NCI-H446 (cell line): ENCODE measurements at regions not wholly inside any gene's neighbourhood (a gene's known extent, or its start where the extent isn't known, plus 50 kb on each side); places are given as distances from the start of the nearest gene placed in this dataset.
"Not testable (repeated sequence)": the region's sequence is repeated elsewhere in the genome, so short reads cannot be mapped to it uniquely, and the experiment has no call there.

ENCODE experiments used
- DNase-seq, 2 experiments: peaks; one replicate each; lab custom pipeline; 2025; lab: John Stamatoyannopoulos, UW

- DNase-seq = no peak
Observed at GRCh38 chr12:131617179-131617578, 93.7 kb upstream of the SFSWAP start.

- DNase-seq = no peak
Observed at GRCh38 chr12:131617596-131618302, 93.1 kb upstream of the SFSWAP start.

GRCh38 chr12:131618303-131618658 is 92.6 kb upstream of the SFSWAP start:
- DNase-seq = no peak

DNA sequence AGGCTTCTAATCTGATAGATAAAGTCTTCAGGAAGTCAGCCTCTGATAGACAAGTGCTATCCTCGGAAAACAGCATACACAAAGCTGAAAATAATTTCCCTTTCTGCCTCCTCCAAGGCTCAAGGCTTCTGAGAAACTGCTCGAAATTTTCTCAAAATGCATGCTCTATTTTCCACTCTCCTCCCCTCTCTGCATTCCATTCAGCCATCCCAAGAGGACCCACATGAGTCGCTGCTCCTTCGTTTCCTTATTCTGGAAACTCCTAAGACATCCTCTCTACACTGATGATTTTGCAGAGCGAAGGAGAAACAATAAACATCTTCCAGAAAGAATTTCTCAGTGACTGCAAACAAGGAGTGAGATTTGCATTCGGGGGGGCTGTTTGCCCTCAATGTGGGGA is 92.2 kb upstream of the SFSWAP start:
- DNase-seq = no peak

DNA sequence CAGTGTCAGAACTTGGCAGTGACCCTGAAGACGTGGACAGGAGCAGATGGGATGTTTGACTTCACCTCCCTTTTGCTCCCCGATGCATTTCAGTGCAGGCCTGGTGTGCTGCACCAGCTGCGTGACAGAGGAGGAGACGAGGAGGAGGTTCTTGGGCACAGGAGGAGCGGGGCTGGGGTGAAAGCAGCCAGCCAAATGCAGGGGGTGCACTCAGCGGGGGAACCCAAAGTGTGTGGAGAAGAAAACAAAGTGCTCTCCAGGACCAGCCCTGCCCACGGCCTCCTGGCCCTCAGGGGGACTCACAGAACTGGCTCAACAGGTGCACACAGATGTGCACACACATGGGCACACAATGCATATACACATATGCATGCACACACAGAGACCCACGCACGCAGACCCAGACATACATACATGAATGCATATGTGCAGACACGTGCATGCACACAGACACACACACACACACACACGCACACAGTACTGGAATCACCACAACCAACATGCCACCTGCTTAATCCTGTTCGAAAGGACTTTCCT is 91.7 kb upstream of the SFSWAP start:
- DNase-seq = no peak

DNA sequence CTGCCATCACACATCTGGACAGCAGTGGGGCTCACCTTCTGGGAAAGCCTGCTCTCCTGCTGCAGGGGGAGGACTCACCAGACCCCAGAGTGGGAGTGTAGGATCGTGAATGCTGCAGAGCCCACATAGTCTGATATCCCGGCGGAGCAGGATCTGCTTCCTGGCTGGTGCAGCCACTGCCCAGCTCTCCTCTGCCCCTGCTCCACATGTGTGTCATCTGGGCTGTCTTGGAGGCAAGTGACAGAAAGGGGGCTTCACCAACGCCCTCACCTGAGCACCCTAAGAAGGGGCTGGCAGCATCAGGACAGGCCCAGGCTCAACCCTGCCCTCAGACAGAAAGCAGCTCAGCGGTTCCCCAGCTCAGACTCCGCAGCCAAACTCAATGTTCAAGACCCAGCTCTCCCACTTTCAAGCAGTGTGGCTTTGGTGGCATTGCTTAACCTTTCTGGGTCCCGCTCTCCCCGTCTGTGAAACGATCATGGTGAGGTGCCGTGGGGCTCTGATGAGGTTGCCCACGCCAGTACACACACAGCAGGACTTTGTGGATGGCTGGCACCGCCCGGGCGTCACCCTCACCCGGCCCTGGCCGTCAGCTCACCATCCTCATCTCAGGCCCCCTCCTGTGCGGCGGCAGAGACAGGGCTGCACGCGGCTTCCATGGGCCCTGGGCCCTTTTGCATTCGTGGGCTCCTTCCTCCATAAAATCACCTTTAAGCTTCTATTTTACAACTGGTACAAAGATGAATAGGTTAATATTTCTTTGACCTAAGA is 91.0 kb upstream of the SFSWAP start:
- no peak for DNase-seq

DNA sequence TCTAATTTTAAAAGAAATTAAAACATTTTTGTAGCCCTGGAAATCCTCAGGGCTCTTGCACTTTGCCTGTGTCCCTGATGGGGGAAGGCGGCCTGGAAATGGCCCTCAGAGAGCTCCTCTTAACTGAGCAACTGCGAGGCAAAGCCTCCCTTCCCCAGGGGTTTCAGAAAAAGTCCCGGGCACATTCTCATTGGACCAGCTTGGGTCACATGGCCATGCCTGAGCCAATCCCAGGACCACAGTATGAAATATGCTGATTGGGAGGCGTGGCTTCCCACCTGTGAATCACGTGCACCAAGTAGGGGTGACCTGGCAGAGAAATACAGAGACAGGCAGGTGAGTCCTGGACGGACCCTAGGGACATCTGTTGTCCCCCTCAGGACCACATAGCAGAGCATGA is 90.4 kb upstream of the SFSWAP start:
- no peak for DNase-seq

- DNase-seq = no peak
Observed at GRCh38 chr12:131620946-131621681, 89.8 kb upstream of the SFSWAP start.

DNA sequence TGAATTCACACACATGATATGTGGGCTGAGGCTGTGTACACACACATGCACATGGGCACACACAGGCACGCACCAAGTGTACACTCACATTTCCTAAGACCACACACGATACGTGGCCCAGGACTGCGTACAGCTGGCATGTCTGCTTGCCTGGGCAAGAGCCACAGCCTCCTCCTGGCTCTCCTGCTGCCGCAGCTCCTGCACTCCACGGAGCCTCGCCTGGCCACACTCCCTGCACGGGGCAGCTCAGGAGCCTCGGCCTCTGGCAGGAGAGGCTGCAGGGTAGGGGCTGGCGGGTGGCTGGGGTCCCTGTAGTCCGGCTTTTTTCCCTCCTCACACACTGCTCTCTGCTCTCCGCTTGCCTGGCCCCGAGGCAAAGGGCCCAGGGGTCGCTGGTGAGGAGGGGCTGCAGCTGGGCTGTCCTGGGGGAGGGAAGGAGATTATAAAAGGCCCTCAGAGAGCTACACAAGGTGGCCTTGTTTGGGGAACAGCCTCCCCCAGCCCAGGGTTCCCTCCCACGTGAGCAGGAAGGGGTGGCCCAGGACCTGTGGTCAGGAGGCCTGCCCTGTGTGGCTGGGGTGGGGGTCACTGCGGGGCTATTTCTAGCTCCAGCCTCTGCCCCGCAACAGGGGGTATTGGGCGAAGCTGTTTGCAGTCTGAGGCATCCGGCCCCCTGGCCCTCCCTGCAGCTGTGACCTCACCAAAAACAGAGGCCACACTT is 89.0 kb upstream of the SFSWAP start:
- no peak for DNase-seq

DNA sequence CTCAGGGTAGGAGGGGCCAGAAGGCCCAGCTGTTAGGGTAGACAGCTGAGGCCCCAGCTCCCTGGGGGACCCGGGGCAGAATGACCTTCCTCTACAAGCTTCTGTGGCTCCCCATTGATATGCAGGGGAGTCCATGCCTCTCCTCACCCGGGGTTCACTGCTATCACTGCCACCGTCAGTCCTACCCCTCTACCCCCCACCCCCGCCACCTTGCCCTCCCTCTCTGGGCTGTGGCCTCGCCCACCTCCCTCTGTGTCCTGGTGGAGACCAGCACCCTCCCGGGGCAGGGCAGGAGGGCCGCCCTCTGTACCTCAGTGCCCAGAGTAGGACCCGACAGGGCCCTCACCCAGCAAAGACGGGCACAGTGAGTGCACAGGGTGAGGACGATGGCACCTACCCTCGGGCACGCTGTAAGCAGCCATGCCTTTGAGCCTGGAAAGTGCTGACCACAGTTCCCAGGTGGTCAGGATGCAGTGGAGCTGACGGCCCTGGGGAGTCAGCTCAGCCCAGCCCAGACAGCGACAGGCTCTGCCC is 88.4 kb upstream of the SFSWAP start:
- DNase-seq = no peak

DNA sequence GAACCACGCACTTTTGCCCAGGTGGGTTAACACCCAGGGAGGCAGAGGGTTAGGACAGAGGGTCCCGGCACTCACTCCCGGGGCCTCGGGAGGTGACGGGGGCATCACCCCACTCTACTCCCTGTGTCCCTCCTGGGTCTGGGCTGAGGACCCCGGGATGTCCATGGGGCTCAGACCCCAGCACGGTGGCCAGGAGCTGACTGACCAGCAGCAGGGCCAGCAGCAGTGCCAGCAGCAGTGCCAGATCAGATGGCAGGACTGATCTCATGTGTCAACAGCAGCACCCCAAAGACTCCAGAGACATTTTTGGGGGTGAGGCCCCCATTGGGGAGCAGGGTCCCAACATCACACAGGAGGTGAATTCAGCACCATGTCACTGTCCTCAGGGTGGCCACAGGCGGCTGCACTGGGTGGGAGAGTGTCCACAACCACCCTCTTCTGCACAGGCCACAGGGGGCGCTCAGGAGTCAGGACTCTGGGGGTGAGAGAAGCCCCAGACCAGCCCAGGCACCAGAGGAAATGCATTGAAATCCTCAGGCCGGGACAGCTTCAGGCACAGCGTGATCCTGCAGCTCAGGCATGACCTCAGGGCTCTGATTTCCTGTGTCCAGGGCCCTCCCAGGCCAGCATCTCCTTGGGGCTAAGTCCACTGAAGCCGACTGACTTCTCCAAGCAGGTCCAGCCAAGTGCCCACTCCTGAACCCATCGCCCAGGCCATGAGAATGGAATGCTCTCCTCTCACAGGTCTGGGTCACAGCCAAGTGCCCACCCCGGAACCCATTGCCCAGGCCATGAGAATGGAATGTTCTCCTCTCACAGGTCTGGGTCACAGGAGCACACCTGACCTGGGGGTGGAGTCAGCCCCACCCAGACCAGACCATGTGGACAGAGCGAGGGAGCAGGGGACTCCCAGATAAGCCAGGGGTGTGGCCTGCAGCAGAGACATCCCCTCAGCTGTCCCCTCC is 87.2 kb upstream of the SFSWAP start:
- DNase-seq = not testable (repeated sequence)

GRCh38 chr12:131624369-131624739 is 86.5 kb upstream of the SFSWAP start:
- DNase-seq = not testable (repeated sequence)

DNA sequence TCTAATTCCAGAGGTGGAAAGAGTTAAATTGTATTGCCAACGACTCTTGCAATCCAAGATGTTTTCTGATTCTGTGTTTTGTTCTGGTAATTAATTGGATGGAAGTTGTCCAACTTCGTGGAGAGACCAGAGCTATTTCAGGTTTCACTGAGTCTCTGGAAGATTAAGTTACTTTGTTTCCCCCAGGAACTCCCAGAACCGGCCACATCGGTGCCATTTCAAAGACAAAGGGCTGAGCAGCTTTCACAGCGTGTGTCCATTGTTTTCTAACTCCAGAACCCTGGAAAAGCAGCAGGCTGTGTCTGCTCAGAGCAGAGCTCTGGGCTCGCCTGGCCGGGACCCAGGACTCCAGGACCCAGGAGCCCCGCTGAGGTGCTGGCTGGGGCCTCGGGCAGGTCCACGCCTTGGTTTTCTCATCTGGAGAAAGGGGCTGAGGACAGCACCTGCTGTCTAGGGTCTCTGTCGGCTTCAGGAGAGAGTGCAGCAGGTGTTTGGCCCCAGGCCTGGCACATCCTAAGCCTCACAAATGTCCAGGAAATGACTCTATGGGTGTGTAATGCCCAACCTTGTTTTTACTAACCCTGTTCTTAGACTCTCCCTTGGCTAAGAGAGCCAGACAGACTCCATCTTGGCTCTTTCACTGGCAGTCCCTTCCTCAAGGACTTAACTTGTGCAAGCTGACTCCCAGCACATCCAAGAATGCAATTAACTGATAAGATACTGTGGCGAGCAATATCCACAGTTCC is 86.0 kb upstream of the SFSWAP start:
- DNase-seq = not testable (repeated sequence)

GRCh38 chr12:131625966-131626722 is 84.7 kb upstream of the SFSWAP start:
- DNase-seq = not testable (repeated sequence)

DNA sequence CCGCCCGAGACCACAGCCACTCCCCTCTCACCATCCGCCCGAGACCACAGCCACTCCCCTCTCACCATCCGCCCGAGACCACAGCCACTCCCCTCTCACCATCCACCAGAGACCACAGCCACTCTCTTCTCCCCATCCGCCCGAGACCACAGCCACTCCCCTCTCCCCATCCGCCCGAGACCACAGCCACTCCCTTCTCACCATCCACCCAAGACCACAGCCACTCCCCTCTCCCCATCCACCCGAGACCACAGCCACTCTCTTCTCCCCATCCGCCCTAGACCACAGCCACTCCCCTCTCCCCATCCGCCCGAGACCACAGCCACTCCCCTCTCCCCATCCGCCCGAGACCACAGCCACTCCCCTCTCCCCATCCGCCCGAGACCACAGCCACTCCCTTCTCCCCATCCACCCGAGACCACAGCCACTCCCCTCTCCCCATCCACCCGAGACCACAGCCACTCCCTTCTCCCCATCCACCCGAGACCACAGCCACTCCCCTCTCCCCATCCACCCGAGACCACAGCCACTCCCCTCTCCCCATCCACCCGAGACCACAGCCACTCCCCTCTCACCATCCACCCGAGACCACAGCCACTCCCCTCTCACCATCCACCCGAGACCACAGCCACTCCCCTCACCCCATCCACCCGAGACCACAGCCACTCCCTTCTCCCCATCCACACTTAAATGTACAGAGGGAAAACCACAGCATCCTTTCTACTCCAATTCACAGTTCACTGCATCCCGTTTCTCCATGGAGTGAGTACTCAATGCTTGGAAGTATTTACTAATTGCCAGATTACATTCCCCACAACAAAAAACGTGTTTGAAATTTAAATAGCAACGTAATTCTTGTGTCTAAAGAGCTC is 83.5 kb upstream of the SFSWAP start:
- DNase-seq = not testable (repeated sequence)

- DNase-seq = no peak
Observed at GRCh38 chr12:131628023-131628740, 82.7 kb upstream of the SFSWAP start.

GRCh38 chr12:131628766-131629448 is 82.0 kb upstream of the SFSWAP start:
- no peak for DNase-seq
